CD14-positive monocyte (primary cell): ENCODE measurements at regions not wholly inside any gene's neighbourhood (a gene's known extent, or its start where the extent isn't known, plus 50 kb on each side); places are given as distances from the start of the nearest gene placed in this dataset.
"Not testable (repeated sequence)": the region's sequence is repeated elsewhere in the genome, so short reads cannot be mapped to it uniquely, and the experiment has no call there.

Experiments used
- DNase-seq, 3 donors: peaks; one replicate each; pipeline ENCODE4 v3.0.0-alpha.2; 2011 to 2022
- H2AFZ ChIP-seq: 2 replicates; pipeline ENCODE4 v1.6.0; 2012; ENCODE audit warnings: mild to moderate bottlenecking, low read depth, low read length, inconsistent platforms; ENCODE audit not compliant: insufficient read depth, poor library complexity, severe bottlenecking
- H3K27ac ChIP-seq, 2 donors: 1 replicate in 1 of 2; 2 replicates in 1 of 2; pipeline ENCODE4 v1.5.1; 2012 to 2013; ENCODE audit warnings: low read length in 2 of 2, control low read depth in 1 of 2, inconsistent platforms in 1 of 2, low read depth in 1 of 2, mild to moderate bottlenecking in 1 of 2
- H3K27me3 ChIP-seq, 2 donors: one replicate each; pipeline versions ENCODE4 v1.6.0 to v1.6.1; 2011 to 2013; ENCODE audit warnings: low read length in 2 of 2; ENCODE audit not compliant: control insufficient read depth in 2 of 2, insufficient read depth in 2 of 2
- H3K36me3 ChIP-seq, 2 donors: replicated peaks in 1 of 2; 1 replicate in 1 of 2; 2 replicates in 1 of 2; pipeline versions ENCODE4 v1.5.1 to v1.6.1; 2012 to 2013; ENCODE audit warnings: low read length in 2 of 2, control low read depth in 1 of 2, inconsistent platforms in 1 of 2, mild to moderate bottlenecking in 1 of 2; ENCODE audit not compliant: insufficient read depth in 2 of 2, control insufficient read depth in 1 of 2
- H3K4me1 ChIP-seq, 2 donors: 1 replicate in 1 of 2; 2 replicates in 1 of 2; pipeline versions ENCODE4 v1.5.1 to v1.6.1; 2012 to 2013; ENCODE audit warnings: low read length in 2 of 2, control low read depth in 1 of 2, inconsistent platforms in 1 of 2, mild to moderate bottlenecking in 1 of 2, moderate library complexity in 1 of 2; ENCODE audit not compliant: insufficient read depth in 2 of 2, control insufficient read depth in 1 of 2
- H3K4me2 ChIP-seq: replicated peaks from 2 replicates; pipeline ENCODE3; 2012; ENCODE audit warnings: low read length, moderate library complexity, mild to moderate bottlenecking; ENCODE audit not compliant: poor library complexity, severe bottlenecking; ENCODE audit errors: extremely low read depth
- H3K4me3 ChIP-seq, 3 experiments: fragments of 200-600 bp in 1 of 3; sonication (generic) in 1 of 3; replicated peaks in 1 of 3; 1 replicate in 2 of 3; 2 replicates in 1 of 3; pipeline ENCODE4 v1.5.1; 2011 to 2013; ENCODE audit warnings: low read length in 3 of 3, mild to moderate bottlenecking in 3 of 3, control low read depth in 2 of 3, low read depth in 2 of 3, inconsistent platforms in 1 of 3, moderate library complexity in 1 of 3
- H3K79me2 ChIP-seq: 2 replicates; pipeline ENCODE4 v1.6.0; 2012; ENCODE audit warnings: mild to moderate bottlenecking, control low read depth, inconsistent platforms, low read length, moderate library complexity; ENCODE audit not compliant: insufficient read depth
- H3K9ac ChIP-seq: 2 replicates; pipeline ENCODE4 v1.6.0; 2017; ENCODE audit warnings: low read length, mild to moderate bottlenecking; ENCODE audit not compliant: insufficient read depth, poor library complexity, severe bottlenecking
- H3K9me3 ChIP-seq, 2 donors: replicated peaks in 1 of 2; 1 replicate in 1 of 2; 2 replicates in 1 of 2; pipeline versions ENCODE4 v1.5.1 to v1.6.1; 2012 to 2013; ENCODE audit warnings: low read length in 2 of 2, control low read depth in 1 of 2; ENCODE audit not compliant: control insufficient read depth in 1 of 2, insufficient read depth in 1 of 2
- H4K20me1 ChIP-seq: 2 replicates; pipeline ENCODE4 v1.6.0; 2012; ENCODE audit warnings: mild to moderate bottlenecking, low read length, control low read depth, moderate library complexity; ENCODE audit not compliant: insufficient read depth
- H3K27ac Mint-ChIP-seq, 7 donors: one replicate each; pipeline ENCODE4 v1.8.0; 2020; ENCODE audit warnings: mild to moderate bottlenecking in 7 of 7, mixed read lengths in 7 of 7, moderate library complexity in 6 of 7, inconsistent platforms in 2 of 7
- H3K27me3 Mint-ChIP-seq, 3 donors: one replicate each; pipeline ENCODE4 v1.8.0; 2021 to 2022; ENCODE audit warnings: low read depth in 3 of 3, mild to moderate bottlenecking in 3 of 3, mixed read lengths in 3 of 3, moderate library complexity in 3 of 3, inconsistent platforms in 1 of 3
- H3K36me3 Mint-ChIP-seq, 2 donors: one replicate each; pipeline ENCODE4 v1.8.0; 2020; ENCODE audit warnings: mixed read lengths in 2 of 2, inconsistent platforms in 1 of 2, mild to moderate bottlenecking in 1 of 2
- H3K4me1 Mint-ChIP-seq: one replicate; pipeline ENCODE4 v1.8.0; 2020; ENCODE audit warnings: mild to moderate bottlenecking, mixed read lengths
- H3K4me3 Mint-ChIP-seq, 2 donors: one replicate each; pipeline ENCODE4 v1.8.0; 2020; ENCODE audit warnings: mild to moderate bottlenecking in 2 of 2, mixed read lengths in 2 of 2, moderate library complexity in 1 of 2
- H3K9me3 Mint-ChIP-seq, 7 donors: one replicate each; pipeline ENCODE4 v1.8.0; 2020 to 2022; ENCODE audit warnings: mixed read lengths in 7 of 7, mild to moderate bottlenecking in 6 of 7, moderate library complexity in 6 of 7, inconsistent platforms in 2 of 7
- WGBS: methylation state at CpG from one replicate; pipeline ENCODE4 v1.1.5; 2013; ENCODE audit warnings: missing lambda C conversion rate; ENCODE audit not compliant: insufficient coverage; 5-methylcytosine and 5-hydroxymethylcytosine counted together
- intact Hi-C, 2 donors: fragments of 100-400 bp; cut with micrococcal nuclease; formaldehyde crosslinking; loops; one replicate each; pipeline versions ENCODE4 v1.15.0 to v1.15.1; 2023
- TF ChIP-seq, protein P1 (sequence below): fragments of 200-600 bp; IDR thresholded peaks from one replicate; pipeline ENCODE4 v1.8.0; 2022; ENCODE audit warnings: antibody characterized with exemption, mild to moderate bottlenecking

DNA sequence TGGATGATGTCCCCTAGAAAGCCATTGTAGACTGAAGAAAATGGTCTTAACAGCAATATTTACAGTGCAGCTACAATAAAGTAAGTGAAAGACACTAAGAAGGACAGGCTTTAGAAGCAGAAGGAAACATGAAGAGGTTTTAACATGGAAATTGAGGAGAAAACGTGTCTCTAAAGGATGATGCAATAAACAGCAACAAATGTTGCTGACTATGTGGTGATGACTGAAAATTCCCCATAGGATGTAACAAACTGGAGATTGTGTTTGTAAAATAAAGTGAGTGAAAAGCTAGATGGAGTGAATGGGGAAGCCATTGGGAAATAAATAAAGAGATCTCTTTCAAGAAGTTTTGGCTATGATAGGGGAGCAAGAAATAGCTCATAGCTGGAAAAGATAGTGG, 186.7 kb upstream of the IPO5 start:
- Histone ChIP-seq H3K9me3 (peaks cover 0 to 11% of the 10 kb centered on the region in 2 donors), H3K27me3 (no peaks in the 10 kb centered on the region), H3K4me2 (no peak overlapping the region), H4K20me1 (no peaks in the 10 kb centered on the region), H3K27ac (no peak overlapping the region), H3K79me2 (no peaks in the 10 kb centered on the region), H2AFZ (no peak overlapping the region), H3K9ac (no peak overlapping the region), H3K4me1 (no peaks in the 10 kb centered on the region), H3K4me3 (no peak overlapping the region), H3K36me3 (no peaks in the 10 kb centered on the region)
- H3K4me3 Mint-ChIP-seq, result no peak overlapping the region
- no peaks in the 10 kb centered on the region for H3K4me1 Mint-ChIP-seq
- H3K27ac Mint-ChIP-seq, result no peak overlapping the region
- no peaks in the 10 kb centered on the region for H3K27me3 Mint-ChIP-seq
- intact Hi-C loops, result no loop called here
- H3K9me3 Mint-ChIP-seq, result peaks cover 3 to 14% (median 9%) of the 10 kb centered on the region in 7 donors
- no peak for DNase-seq
- 67% methylated on average over 1 of the region's 1 CpG for WGBS
- TF ChIP-seq, protein P1, sequence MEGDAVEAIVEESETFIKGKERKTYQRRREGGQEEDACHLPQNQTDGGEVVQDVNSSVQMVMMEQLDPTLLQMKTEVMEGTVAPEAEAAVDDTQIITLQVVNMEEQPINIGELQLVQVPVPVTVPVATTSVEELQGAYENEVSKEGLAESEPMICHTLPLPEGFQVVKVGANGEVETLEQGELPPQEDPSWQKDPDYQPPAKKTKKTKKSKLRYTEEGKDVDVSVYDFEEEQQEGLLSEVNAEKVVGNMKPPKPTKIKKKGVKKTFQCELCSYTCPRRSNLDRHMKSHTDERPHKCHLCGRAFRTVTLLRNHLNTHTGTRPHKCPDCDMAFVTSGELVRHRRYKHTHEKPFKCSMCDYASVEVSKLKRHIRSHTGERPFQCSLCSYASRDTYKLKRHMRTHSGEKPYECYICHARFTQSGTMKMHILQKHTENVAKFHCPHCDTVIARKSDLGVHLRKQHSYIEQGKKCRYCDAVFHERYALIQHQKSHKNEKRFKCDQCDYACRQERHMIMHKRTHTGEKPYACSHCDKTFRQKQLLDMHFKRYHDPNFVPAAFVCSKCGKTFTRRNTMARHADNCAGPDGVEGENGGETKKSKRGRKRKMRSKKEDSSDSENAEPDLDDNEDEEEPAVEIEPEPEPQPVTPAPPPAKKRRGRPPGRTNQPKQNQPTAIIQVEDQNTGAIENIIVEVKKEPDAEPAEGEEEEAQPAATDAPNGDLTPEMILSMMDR, result no peak
- no peaks in the 10 kb centered on the region for H3K36me3 Mint-ChIP-seq

DNA sequence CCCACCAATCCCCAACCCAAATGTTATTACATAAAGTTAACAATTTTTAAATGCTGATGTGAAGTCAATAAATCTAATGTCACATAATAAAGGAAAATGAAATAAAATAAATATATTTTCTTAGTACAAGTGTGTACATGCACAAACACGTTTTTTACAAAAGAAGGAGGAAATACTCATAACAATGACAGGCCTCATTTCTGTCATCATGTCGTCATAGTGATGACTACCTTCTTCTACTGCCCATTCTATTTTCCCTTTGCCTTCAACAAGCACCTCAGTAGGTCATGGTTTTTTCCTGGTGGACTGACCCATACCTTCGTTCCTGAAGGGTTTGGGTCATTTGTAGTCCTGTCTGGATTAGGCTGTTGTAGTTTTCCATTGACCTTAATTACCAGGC, 185.3 kb upstream of the IPO5 start:
- Histone ChIP-seq H3K9me3 (peaks cover 0 to 8% of the 10 kb centered on the region in 2 donors), H3K4me1 (no peaks in the 10 kb centered on the region), H3K4me3 (no peak overlapping the region), H4K20me1 (no peaks in the 10 kb centered on the region), H3K4me2 (no peak overlapping the region), H3K9ac (no peak overlapping the region), H3K36me3 (no peaks in the 10 kb centered on the region), H3K27ac (no peak overlapping the region), H3K27me3 (no peaks in the 10 kb centered on the region), H2AFZ (no peak overlapping the region), H3K79me2 (no peaks in the 10 kb centered on the region)
- H3K27me3 Mint-ChIP-seq, result no peaks in the 10 kb centered on the region
- intact Hi-C loops, result no loop called here
- no peaks in the 10 kb centered on the region for H3K36me3 Mint-ChIP-seq
- no peak for DNase-seq
- H3K9me3 Mint-ChIP-seq, result peaks cover 3 to 14% (median 7%) of the 10 kb centered on the region in 7 donors
- H3K4me1 Mint-ChIP-seq, result no peaks in the 10 kb centered on the region
- H3K27ac Mint-ChIP-seq, result no peak overlapping the region
- TF ChIP-seq, protein P1, result no peak
- WGBS, result no CpG with 5 or more reads among the region's 3 CpGs
- H3K4me3 Mint-ChIP-seq, result no peak overlapping the region

DNA sequence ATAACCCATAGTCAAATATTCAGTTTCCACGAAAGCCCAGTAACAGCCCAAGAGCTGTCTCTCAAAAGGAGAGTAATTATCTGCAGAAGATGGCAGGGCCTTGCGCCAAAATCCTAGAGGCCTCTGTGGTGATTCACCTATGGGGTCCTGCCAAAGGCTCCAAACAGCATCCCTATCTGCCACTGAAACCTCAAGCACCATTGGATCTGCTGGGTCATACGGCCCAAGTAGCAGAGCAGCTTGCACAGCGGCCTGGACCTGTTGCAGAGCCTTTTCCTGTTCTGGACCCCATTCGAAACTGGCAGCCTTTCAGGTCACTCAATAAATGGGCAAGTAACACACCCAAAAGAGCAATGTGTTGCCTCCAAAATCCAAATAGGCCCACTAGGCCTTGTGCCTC, 183.2 kb upstream of the IPO5 start:
- intact Hi-C loops, H3K79me2 ChIP-seq, H3K4me3 ChIP-seq, H3K4me2 ChIP-seq, H3K36me3 Mint-ChIP-seq, H3K36me3 ChIP-seq, H3K27me3 Mint-ChIP-seq, H3K4me1 ChIP-seq, H3K27ac Mint-ChIP-seq, H3K27ac ChIP-seq, H2AFZ ChIP-seq, H3K4me1 Mint-ChIP-seq, H3K4me3 Mint-ChIP-seq, H4K20me1 ChIP-seq, H3K9ac ChIP-seq, DNase-seq, H3K27me3 ChIP-seq: not testable (repeated sequence)
- 95% methylated on average over 4 of the region's 5 CpGs for WGBS
- peaks cover 10 to 18% (median 15%) of the 10 kb centered on the region in 7 donors for H3K9me3 Mint-ChIP-seq
- peaks cover 0 to 13% of the 10 kb centered on the region in 2 donors for H3K9me3 ChIP-seq
